ENCODE measurements at regions not wholly inside any gene's neighbourhood (a gene's known extent, or its start where the extent isn't known, plus 50 kb on each side); places are given as distances from the start of the nearest gene placed in this dataset.

- intact Hi-C loops (cut with DNase I; ENCODE audit: low total_unique reads) = no loop called here
- no peak for TF ChIP-seq POLR2A (IDR thresholded peaks at IDR 0.05)
- TF ChIP-seq CTCF (IDR thresholded peaks at IDR 0.05) = no peak
- Histone ChIP-seq H3K4me3 (no peak overlapping the region), H3K4me1 (no peaks in the 10 kb centered on the region), H3K27me3 (no peaks in the 10 kb centered on the region), H3K27ac (no peak overlapping the region), H3K9me3 (no peaks in the 10 kb centered on the region), H3K36me3 (ENCODE audit: low read depth, missing control alignments) (no peaks in the 10 kb centered on the region)
- DNase-seq = no peak
- 56 to 68% methylated on average over 3 of the region's 3 CpGs for WGBS, 2 donors
These were observed 242.2 kb downstream of the EMX2 start for GRCh38 chr10:117784776-117785175.

- 78 to 84% methylated on average over 3 of the region's 3 CpGs for WGBS, 2 donors
- no peak overlapping the region for H3K4me3 ChIP-seq
- intact Hi-C loops (cut with DNase I; ENCODE audit: low total_unique reads) = no loop called here
These were observed 246.4 kb downstream of the EMX2 start for GRCh38 chr10:117788911-117789310.

GRCh38 chr10:117790179-117790578 lies 247.6 kb downstream of the EMX2 start:
- intact Hi-C loops (cut with DNase I; ENCODE audit: low total_unique reads) = no loop called here
- 91% methylated on average over 4 of the region's 4 CpGs for WGBS, 2 donors

More at GRCh38 chr10:117788911-117789310, 246.4 kb downstream of the EMX2 start:
- H3K9me3 ChIP-seq = no peaks in the 10 kb centered on the region
- H3K36me3 ChIP-seq (ENCODE audit: low read depth, missing control alignments) = no peaks in the 10 kb centered on the region
- H3K27ac ChIP-seq = no peak overlapping the region
- H3K4me1 ChIP-seq = no peaks in the 10 kb centered on the region
- H3K27me3 ChIP-seq = no peaks in the 10 kb centered on the region
- DNase-seq = no peak
- TF ChIP-seq CTCF (IDR thresholded peaks at IDR 0.05) (no peak), POLR2A (IDR thresholded peaks at IDR 0.05) (no peak)

GRCh38 chr10:117790621-117791020 lies 248.1 kb downstream of the EMX2 start:
- no peaks in the 10 kb centered on the region for H3K4me1 ChIP-seq
- H3K9me3 ChIP-seq = no peaks in the 10 kb centered on the region
- no peak overlapping the region for H3K27ac ChIP-seq
- intact Hi-C loops (cut with DNase I; ENCODE audit: low total_unique reads) = no loop called here
- DNase-seq = no peak
- 72 to 84% methylated on average over 7 of the region's 7 CpGs for WGBS, 2 donors
- no peak overlapping the region for H3K4me3 ChIP-seq
- H3K36me3 ChIP-seq (ENCODE audit: low read depth, missing control alignments) = no peaks in the 10 kb centered on the region
- H3K27me3 ChIP-seq = no peaks in the 10 kb centered on the region
- TF ChIP-seq CTCF (IDR thresholded peaks at IDR 0.05) (no peak), POLR2A (IDR thresholded peaks at IDR 0.05) (no peak)

More at GRCh38 chr10:117790179-117790578, 247.6 kb downstream of the EMX2 start:
- Histone ChIP-seq H3K27ac (no peak overlapping the region), H3K36me3 (ENCODE audit: low read depth, missing control alignments) (no peaks in the 10 kb centered on the region), H3K9me3 (no peaks in the 10 kb centered on the region), H3K4me3 (no peak overlapping the region), H3K27me3 (no peaks in the 10 kb centered on the region), H3K4me1 (no peaks in the 10 kb centered on the region)
- no peak for TF ChIP-seq CTCF (IDR thresholded peaks at IDR 0.05)
- TF ChIP-seq POLR2A (IDR thresholded peaks at IDR 0.05) = no peak
- DNase-seq = no peak

- no peak for TF ChIP-seq CTCF (IDR thresholded peaks at IDR 0.05)
- no peak for TF ChIP-seq POLR2A (IDR thresholded peaks at IDR 0.05)
- Histone ChIP-seq H3K27me3 (no peaks in the 10 kb centered on the region), H3K9me3 (no peaks in the 10 kb centered on the region), H3K36me3 (ENCODE audit: low read depth, missing control alignments) (no peaks in the 10 kb centered on the region), H3K4me3 (no peak overlapping the region), H3K27ac (no peak overlapping the region), H3K4me1 (no peaks in the 10 kb centered on the region)
- no peak for DNase-seq
- 89 to 90% methylated on average over 3 of the region's 3 CpGs for WGBS, 2 donors
- intact Hi-C loops (cut with DNase I; ENCODE audit: low total_unique reads) = no loop called here
These were observed 249.7 kb downstream of the EMX2 start for GRCh38 chr10:117792214-117792613.

Data from testis (tissue), 2 donors.